ENCODE measurements at regions not wholly inside any gene's neighbourhood (a gene's known extent, or its start where the extent isn't known, plus 50 kb on each side); places are given as distances from the start of the nearest gene placed in this dataset.

- TF ChIP-seq FOXK2 (IDR thresholded peaks at IDR 0.05) (no peak), HDGF (IDR thresholded peaks at IDR 0.05; ENCODE audit: borderline replicate concordance) (no peak), ZNF384 (IDR thresholded peaks at IDR 0.05) (no peak), SUZ12 (IDR thresholded peaks at IDR 0.05) (no peak), TARDBP (IDR thresholded peaks at IDR 0.05) (no peak), SP1 (IDR thresholded peaks at IDR 0.05) (no peak), ELF4 (IDR thresholded peaks at IDR 0.05) (no peak), PKNOX1 (IDR thresholded peaks at IDR 0.05) (no peak), FOXA1 (IDR thresholded peaks at IDR 0.05) (no peak), NFRKB (IDR thresholded peaks at IDR 0.05) (no peak), ARNT (IDR thresholded peaks at IDR 0.05) (no peak), FOXM1 (IDR thresholded peaks at IDR 0.05; ENCODE audit: borderline replicate concordance) (no peak)
Measured at GRCh38 chrX:21047034-21047455, 327.2 kb upstream of the CNKSR2 start.
